GM23338 (cell line): ENCODE measurements at regions not wholly inside any gene's neighbourhood (a gene's known extent, or its start where the extent isn't known, plus 50 kb on each side); places are given as distances from the start of the nearest gene placed in this dataset.

Experiments used
- ATAC-seq: fragments of 200-7000 bp; cut with Tn5 transposase; 3 replicates; pipeline ENCODE4 v1.9.1; 2020
- DNase-seq: peaks from one replicate; pipeline ENCODE4 v3.0.0-alpha.2; 2015; ENCODE audit warnings: low spot score
- H2AFZ ChIP-seq: fragments of 200-600 bp; sonication (generic); 2 replicates; pipeline ENCODE4 v1.8.0; 2016; ENCODE audit warnings: antibody characterized with exemption, mild to moderate bottlenecking, moderate library complexity
- H3F3A ChIP-seq: fragments of 200-600 bp; sonication (generic); replicated peaks from 2 replicates; pipeline ENCODE4 v1.8.0; 2017; ENCODE audit warnings: antibody characterized with exemption, mixed run types, low read depth
- H3K27ac ChIP-seq: fragments of 200-600 bp; sonication (generic); 2 replicates; pipeline ENCODE4 v1.6.1; 2016; ENCODE audit warnings: low read depth
- H3K27me3 ChIP-seq: fragments of 200-600 bp; sonication (generic); 2 replicates; pipeline ENCODE4 v1.8.0; 2016; ENCODE audit warnings: mild to moderate bottlenecking, mixed run types, moderate library complexity; ENCODE audit not compliant: insufficient read depth
- H3K36me3 ChIP-seq: fragments of 200-600 bp; sonication (generic); 2 replicates; pipeline ENCODE4 v1.8.0; 2016; ENCODE audit warnings: mild to moderate bottlenecking; ENCODE audit not compliant: insufficient read depth
- H3K4me1 ChIP-seq: fragments of 200-600 bp; sonication (generic); 2 replicates; pipeline ENCODE4 v1.8.0; 2016; ENCODE audit warnings: mild to moderate bottlenecking, moderate library complexity; ENCODE audit not compliant: insufficient read depth
- H3K4me2 ChIP-seq: fragments of 200-600 bp; sonication (generic); 2 replicates; pipeline ENCODE4 v1.7.1; 2017; ENCODE audit warnings: mixed run types
- H3K4me3 ChIP-seq: fragments of 200-600 bp; sonication (generic); 2 replicates; pipeline ENCODE4 v1.6.1; 2016; ENCODE audit warnings: mixed run types
- H3K79me2 ChIP-seq: fragments of 200-600 bp; sonication (generic); replicated peaks from 2 replicates; pipeline ENCODE4 v1.8.0; 2017; ENCODE audit warnings: mild to moderate bottlenecking; ENCODE audit not compliant: insufficient read depth
- H3K9me2 ChIP-seq: fragments of 200-600 bp; sonication (generic); 2 replicates; pipeline ENCODE4 v1.8.0; 2017; ENCODE audit not compliant: insufficient read depth
- H4K20me1 ChIP-seq: fragments of 200-600 bp; sonication (generic); replicated peaks from 2 replicates; pipeline ENCODE4 v1.8.0; 2017; ENCODE audit warnings: mild to moderate bottlenecking; ENCODE audit not compliant: insufficient read depth
- H3K27ac Mint-ChIP-seq: 2 replicates; pipeline ENCODE4 v1.8.0; 2020; ENCODE audit warnings: inconsistent platforms, mild to moderate bottlenecking, moderate library complexity, mixed read lengths
- H3K27me3 Mint-ChIP-seq: 3 replicates; pipeline ENCODE4 v1.8.0; 2022; ENCODE audit warnings: low read depth, mild to moderate bottlenecking, moderate library complexity, mixed read lengths, inconsistent platforms; ENCODE audit not compliant: insufficient read depth, poor library complexity
- H3K36me3 Mint-ChIP-seq: 3 replicates; pipeline ENCODE4 v1.8.0; 2021; ENCODE audit warnings: low read depth, mild to moderate bottlenecking, inconsistent platforms, moderate library complexity, mixed read lengths
- H3K4me1 Mint-ChIP-seq: 3 replicates; pipeline ENCODE4 v1.8.0; 2020; ENCODE audit warnings: mild to moderate bottlenecking, inconsistent platforms, mixed read lengths
- H3K4me3 Mint-ChIP-seq: 3 replicates; pipeline ENCODE4 v1.8.0; 2021; ENCODE audit warnings: moderate library complexity, mild to moderate bottlenecking, inconsistent platforms, mixed read lengths
- H3K9me3 Mint-ChIP-seq: 3 replicates; pipeline ENCODE4 v1.8.0; 2020; ENCODE audit warnings: moderate library complexity, mild to moderate bottlenecking, inconsistent platforms, mixed read lengths
- CREB1 ChIP-seq: fragments of 250-450 bp; sonication (Bioruptor Pico); IDR thresholded peaks from 2 replicates; pipeline ENCODE4 v1.5.0; 2020; ENCODE audit warnings: low read depth, mild to moderate bottlenecking, moderate library complexity
- ETS1 ChIP-seq: IDR thresholded peaks from 2 replicates; pipeline ENCODE4 v1.6.1; 2016; ENCODE audit warnings: antibody characterized with exemption
- EZH2 ChIP-seq: fragments of 200-600 bp; sonication (generic); IDR thresholded peaks from one replicate; pipeline ENCODE4 v1.8.0; 2017; ENCODE audit warnings: antibody characterized with exemption, mild to moderate bottlenecking, low read depth; ENCODE audit not compliant: unreplicated experiment
- JUNB ChIP-seq: IDR thresholded peaks from one replicate; pipeline ENCODE4 v1.6.1; 2016; ENCODE audit warnings: antibody characterized with exemption; ENCODE audit not compliant: unreplicated experiment
- POLR2AphosphoS5 ChIP-seq: IDR thresholded peaks from 2 replicates; pipeline ENCODE4 v1.6.1; 2016; ENCODE audit warnings: antibody characterized with exemption, low read depth
- STAT1 ChIP-seq: IDR thresholded peaks from one replicate; pipeline ENCODE4 v1.6.1; 2016; ENCODE audit warnings: antibody characterized with exemption; ENCODE audit not compliant: unreplicated experiment
- ZNF331 ChIP-seq: fragments of 250-450 bp; sonication (Bioruptor Pico); IDR thresholded peaks from 2 replicates; pipeline ENCODE4 v1.5.0; 2020; ENCODE audit warnings: low read depth, mild to moderate bottlenecking, moderate library complexity
- ZNF462 ChIP-seq: fragments of 250-450 bp; sonication (Bioruptor Pico); IDR thresholded peaks from 2 replicates; pipeline ENCODE4 v1.5.0; 2020; ENCODE audit warnings: mild to moderate bottlenecking, moderate library complexity

GRCh38 chr15:69609176-69609575 lies 156.6 kb downstream of the RPLP1 start:
- Mint-ChIP-seq H3K4me3 (no peak overlapping the region), H3K36me3 (no peaks in the 10 kb centered on the region), H3K4me1 (peaks cover 2% of the 10 kb centered on the region; the same call in 2 of the 3 replicates), H3K27ac (no peak overlapping the region), H3K27me3 (peaks cover 5% of the 10 kb centered on the region), H3K9me3 (no peaks in the 10 kb centered on the region)
- Histone ChIP-seq H3K36me3 (no peaks in the 10 kb centered on the region), H4K20me1 (no peaks in the 10 kb centered on the region), H3K4me3 (no peak overlapping the region), H3F3A (no peaks in the 10 kb centered on the region), H3K9me2 (peaks cover 6% of the 10 kb centered on the region; the same call in 1 of the 2 replicates), H3K4me1 (no peaks in the 10 kb centered on the region; the same call in 1 of the 2 replicates), H3K79me2 (no peaks in the 10 kb centered on the region), H3K4me2 (no peak overlapping the region), H3K27ac (no peak overlapping the region), H2AFZ (no peak overlapping the region), H3K27me3 (no peaks in the 10 kb centered on the region)
- ATAC-seq (no peak), DNase-seq (no peak)
- no peak for TF ChIP-seq POLR2AphosphoS5
- TF ChIP-seq ZNF462 (CRISPR knock-in tag) = no peak
- TF ChIP-seq ZNF331 = no peak
- no peak for TF ChIP-seq STAT1
- TF ChIP-seq ETS1 = no peak
- no peak for TF ChIP-seq EZH2
- no peak for TF ChIP-seq CREB1 (CRISPR knock-in tag)
- TF ChIP-seq JUNB = no peak
